Psoas muscle (tissue), 7 donors: ENCODE measurements at regions not wholly inside any gene's neighbourhood (a gene's known extent, or its start where the extent isn't known, plus 50 kb on each side); places are given as distances from the start of the nearest gene placed in this dataset.
A peak's percentile ranks its signal among the peaks of the same experiment; 100 is the strongest.

Source experiments
- ATAC-seq, 4 donors: fragments of 200-7000 bp; cut with Tn5 transposase; one replicate each; pipeline ENCODE4 v1.9.1; 2020; ENCODE audit warnings: moderate library complexity in 3 of 4, mild to moderate bottlenecking in 2 of 4
- DNase-seq, 2 donors: peaks; one replicate each; pipeline ENCODE4 v3.0.0-alpha.2; 2020
- H3K27ac ChIP-seq: fragments of 200-600 bp; one replicate; pipeline ENCODE4 v1.8.0; 2022
- H3K27me3 ChIP-seq, 3 donors: fragments of 200-600 bp in 1 of 3; one replicate each; pipeline versions ENCODE4 v1.6.1 to v1.8.0; 2013 to 2022; ENCODE audit warnings: low read length in 2 of 3, mild to moderate bottlenecking in 2 of 3, moderate library complexity in 1 of 3; ENCODE audit not compliant: insufficient read depth in 3 of 3
- H3K36me3 ChIP-seq, 2 donors: fragments of 200-600 bp in 1 of 2; one replicate each; pipeline versions ENCODE4 v1.6.1 to v1.8.0; 2013 to 2022; ENCODE audit warnings: low read depth in 1 of 2, mild to moderate bottlenecking in 1 of 2, moderate library complexity in 1 of 2; ENCODE audit not compliant: insufficient read depth in 1 of 2
- H3K4me1 ChIP-seq: fragments of 200-600 bp; one replicate; pipeline ENCODE4 v1.8.0; 2022
- H3K4me3 ChIP-seq: fragments of 200-600 bp; one replicate; pipeline ENCODE4 v1.8.0; 2022; ENCODE audit warnings: mild to moderate bottlenecking
- H3K9me3 ChIP-seq: fragments of 200-600 bp; one replicate; pipeline ENCODE4 v1.8.0; 2022
- WGBS, 3 donors: extraction: QIAGEN DNeasy Blood & Tissue Kit; methylation state at CpG; one replicate each; pipeline versions ENCODE4 v1.1.6 to v1.1.7; 2013; 5-methylcytosine and 5-hydroxymethylcytosine counted together
- intact Hi-C, 2 donors: fragments of 100-400 bp; cut with DNase I; formaldehyde crosslinking; loops; one replicate each; pipeline versions ENCODE4 v1.11.0 to v1.14.2; 2022
- TF ChIP-seq, protein P1 (sequence below): fragments of 200-600 bp; IDR thresholded peaks from one replicate; pipeline ENCODE4 v1.8.0; 2022; ENCODE audit warnings: antibody characterized with exemption
- donor health status: healthy with polysubstance abuse.
- donor health status: DM: no; HTN: no; CAD: no; lungs with moderate emphysema.
- donor health status: Bipolar disorder and iron deficiency.
- donor health status: healthy.
- donor health status: DM: yes; HTN: yes; CAD: no.
- donor health status: DM: no; HTN: no; CAD: no.
- donor health status: DM: yes; HTN: yes; CAD: no.

DNA sequence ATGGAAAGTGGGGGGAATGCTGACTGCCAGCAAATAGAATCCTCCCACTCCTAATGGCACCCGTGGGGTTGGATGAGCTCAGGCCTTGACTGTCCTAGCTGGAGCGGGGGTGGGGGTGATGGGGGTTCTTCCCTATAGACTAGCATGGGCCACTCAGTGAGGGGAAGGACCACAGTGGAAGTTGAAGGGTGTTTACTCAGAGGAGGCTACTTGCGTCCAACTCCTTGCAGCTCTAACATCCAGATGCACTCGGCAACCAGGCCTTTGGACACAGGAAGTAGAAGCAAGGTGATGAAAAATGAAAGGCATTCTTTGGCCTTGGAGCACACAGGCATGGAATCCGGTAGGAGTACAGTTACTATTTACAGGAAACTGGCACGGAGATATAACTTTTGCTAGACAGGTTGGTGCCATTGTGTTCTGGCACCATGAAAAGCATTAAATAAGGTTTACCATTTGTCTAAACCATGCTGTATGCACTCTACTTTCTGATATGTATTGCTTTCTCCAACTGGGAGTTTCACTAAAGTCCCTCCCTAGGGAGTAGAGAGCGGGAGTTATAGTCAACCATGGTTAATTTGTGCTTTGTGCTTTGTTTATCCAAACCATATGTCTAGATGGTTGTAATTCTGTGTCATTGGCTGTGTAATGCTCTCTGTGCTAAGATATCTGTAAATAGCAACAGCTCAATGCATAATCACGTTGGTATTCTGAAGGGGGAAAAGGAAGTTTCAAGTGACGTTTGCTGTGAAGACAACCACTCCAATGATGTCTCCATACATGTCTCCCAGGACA is 125.3 kb downstream of the TSHZ3 start:
- Histone ChIP-seq H3K36me3 (no peaks in the 10 kb centered on the region), H3K9me3 (no peaks in the 10 kb centered on the region), H3K27me3 (no peaks in the 10 kb centered on the region), H3K27ac (peak overlapping the region; percentile 67), H3K4me1 (no peaks in the 10 kb centered on the region), H3K4me3 (no peak overlapping the region)
- intact Hi-C loops: no loop called here
- WGBS, 3 donors: 31 to 45% (median 43%) methylated on average over 9 of the region's 9 CpGs
- TF ChIP-seq, protein P1, sequence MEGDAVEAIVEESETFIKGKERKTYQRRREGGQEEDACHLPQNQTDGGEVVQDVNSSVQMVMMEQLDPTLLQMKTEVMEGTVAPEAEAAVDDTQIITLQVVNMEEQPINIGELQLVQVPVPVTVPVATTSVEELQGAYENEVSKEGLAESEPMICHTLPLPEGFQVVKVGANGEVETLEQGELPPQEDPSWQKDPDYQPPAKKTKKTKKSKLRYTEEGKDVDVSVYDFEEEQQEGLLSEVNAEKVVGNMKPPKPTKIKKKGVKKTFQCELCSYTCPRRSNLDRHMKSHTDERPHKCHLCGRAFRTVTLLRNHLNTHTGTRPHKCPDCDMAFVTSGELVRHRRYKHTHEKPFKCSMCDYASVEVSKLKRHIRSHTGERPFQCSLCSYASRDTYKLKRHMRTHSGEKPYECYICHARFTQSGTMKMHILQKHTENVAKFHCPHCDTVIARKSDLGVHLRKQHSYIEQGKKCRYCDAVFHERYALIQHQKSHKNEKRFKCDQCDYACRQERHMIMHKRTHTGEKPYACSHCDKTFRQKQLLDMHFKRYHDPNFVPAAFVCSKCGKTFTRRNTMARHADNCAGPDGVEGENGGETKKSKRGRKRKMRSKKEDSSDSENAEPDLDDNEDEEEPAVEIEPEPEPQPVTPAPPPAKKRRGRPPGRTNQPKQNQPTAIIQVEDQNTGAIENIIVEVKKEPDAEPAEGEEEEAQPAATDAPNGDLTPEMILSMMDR: no peak
- ATAC-seq (peak in 3 of 4 donors; percentile 68 to 86 (median 82)), DNase-seq (no peak)

DNA sequence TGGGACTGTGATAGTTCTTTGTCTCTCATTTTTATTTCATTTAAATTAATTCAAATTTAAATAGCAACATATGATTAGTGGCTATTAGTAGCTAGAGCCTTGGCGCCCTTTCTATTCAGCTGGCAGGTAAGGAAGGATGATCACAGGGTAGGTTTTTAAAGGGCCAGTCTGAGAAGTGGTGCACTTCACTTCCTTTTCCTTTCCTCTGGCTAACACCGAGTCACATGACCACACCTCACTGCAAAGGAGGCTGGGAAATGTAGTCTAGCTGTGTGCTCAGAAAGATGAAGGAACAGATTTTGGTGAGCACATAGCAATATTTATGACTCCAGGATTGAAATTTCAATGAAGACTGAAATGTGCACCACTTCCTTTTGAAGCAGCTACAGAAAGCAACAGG is 128.7 kb downstream of the TSHZ3 start:
- intact Hi-C loops: no loop called here
- Histone ChIP-seq H3K27ac (no peak overlapping the region), H3K9me3 (no peaks in the 10 kb centered on the region), H3K4me1 (no peaks in the 10 kb centered on the region), H3K27me3 (no peaks in the 10 kb centered on the region), H3K4me3 (no peak overlapping the region), H3K36me3 (no peaks in the 10 kb centered on the region)
- TF ChIP-seq, protein P1: no peak
- no peak for DNase-seq
- no peak for ATAC-seq
- WGBS, 3 donors: 73 to 76% (median 75%) methylated on average over 2 of the region's 2 CpGs

GRCh38 chr19:31214997-31215396 is 134.2 kb downstream of the TSHZ3 start:
- Histone ChIP-seq H3K27me3 (no peaks in the 10 kb centered on the region), H3K9me3 (no peaks in the 10 kb centered on the region), H3K36me3 (no peaks in the 10 kb centered on the region), H3K27ac (no peak overlapping the region), H3K4me3 (no peak overlapping the region), H3K4me1 (no peaks in the 10 kb centered on the region)
- ATAC-seq: no peak
- TF ChIP-seq, protein P1: no peak
- intact Hi-C loops: loop anchor here in 1 of 2 donors (5.0 kb wide), 1 partner anchor 132 kb away; the partner anchor contains the start of gene TSHZ3
- DNase-seq: no peak
- WGBS, 3 donors: 94 to 98% (median 97%) methylated on average over 2 of the region's 2 CpGs

- intact Hi-C loops: no loop called here
- no peaks in the 10 kb centered on the region for H3K36me3 ChIP-seq
- no peaks in the 10 kb centered on the region for H3K9me3 ChIP-seq
- ATAC-seq (peak; percentile 98 to 99 (median 99)), DNase-seq (peak; percentile 80 to 87)
- H3K27ac ChIP-seq: peak overlapping the region; percentile 74
- H3K4me1 ChIP-seq: no peaks in the 10 kb centered on the region
- no peaks in the 10 kb centered on the region for H3K27me3 ChIP-seq
- H3K4me3 ChIP-seq: peak overlapping the region; percentile 10
- 6 to 13% (median 8%) methylated on average over 9 of the region's 9 CpGs for WGBS, 3 donors
- TF ChIP-seq, protein P1: no peak
Measured at GRCh38 chr19:31214086-31214485, 135.2 kb downstream of the TSHZ3 start.
